Fibroblast of lung (primary cell): ENCODE measurements at regions not wholly inside any gene's neighbourhood (a gene's known extent, or its start where the extent isn't known, plus 50 kb on each side); places are given as distances from the start of the nearest gene placed in this dataset.

Experiments
- DNase-seq, 2 donors: peaks; one replicate each; pipeline versions ENCODE4 v3.0.0 to v3.0.0-alpha.2; 2010; ENCODE audit warnings: low read depth in 2 of 2
- H2AFZ ChIP-seq: 2 replicates; pipeline ENCODE4 v1.5.1; 2012; ENCODE audit warnings: low read length, control low read depth, inconsistent platforms
- H3K27ac ChIP-seq: 2 replicates; pipeline ENCODE4 v1.5.1; 2011; ENCODE audit warnings: low read length, control low read depth; ENCODE audit not compliant: insufficient read depth
- H3K27me3 ChIP-seq: 2 replicates; pipeline ENCODE4 v1.5.1; 2011; ENCODE audit warnings: mild to moderate bottlenecking, low read length; ENCODE audit not compliant: control insufficient read depth, insufficient read depth
- H3K36me3 ChIP-seq: 2 replicates; pipeline ENCODE4 v1.5.1; 2011; ENCODE audit warnings: low read length; ENCODE audit not compliant: control insufficient read depth, insufficient read depth
- H3K4me1 ChIP-seq: 2 replicates; pipeline ENCODE4 v1.5.1; 2011; ENCODE audit warnings: low read length; ENCODE audit not compliant: control insufficient read depth, insufficient read depth; ENCODE audit errors: extremely low read depth
- H3K4me2 ChIP-seq: 2 replicates; pipeline ENCODE4 v1.5.1; 2011; ENCODE audit warnings: low read length, control low read depth; ENCODE audit not compliant: insufficient read depth; ENCODE audit errors: extremely low read depth
- H3K4me3 ChIP-seq, 4 experiments: fragments of 200-600 bp in 1 of 4; sonication (generic) in 1 of 4; replicated peaks in 1 of 4; 2 replicates each; pipeline ENCODE4 v1.5.1; 2011 to 2016; ENCODE audit warnings: low read length in 4 of 4, low read depth in 3 of 4, mild to moderate bottlenecking in 3 of 4, control low read depth in 2 of 4, inconsistent platforms in 1 of 4, mixed read lengths in 1 of 4; ENCODE audit not compliant: insufficient read depth in 1 of 4; ENCODE audit errors: control extremely low read depth in 1 of 4
- H3K79me2 ChIP-seq: 2 replicates; pipeline ENCODE4 v1.5.1; 2012; ENCODE audit warnings: mild to moderate bottlenecking, low read length, inconsistent platforms; ENCODE audit not compliant: control insufficient read depth, insufficient read depth
- H3K9ac ChIP-seq: 2 replicates; pipeline ENCODE4 v1.5.1; 2011; ENCODE audit warnings: mild to moderate bottlenecking, low read length, control low read depth; ENCODE audit not compliant: insufficient read depth
- H3K9me3 ChIP-seq: 2 replicates; pipeline ENCODE4 v1.5.1; 2012; ENCODE audit warnings: low read depth, low read length; ENCODE audit not compliant: control insufficient read depth, insufficient read depth
- H4K20me1 ChIP-seq: 2 replicates; pipeline ENCODE4 v1.5.1; 2011; ENCODE audit warnings: low read length; ENCODE audit not compliant: control insufficient read depth, insufficient read depth; ENCODE audit errors: extremely low read depth
- EZH2 ChIP-seq: IDR thresholded peaks from 2 replicates; pipeline ENCODE4 v1.5.1; 2012; ENCODE audit warnings: low read length, control low read depth, mild to moderate bottlenecking; ENCODE audit errors: missing control alignments
- TF ChIP-seq, protein P1 (sequence below), 2 donors: IDR thresholded peaks in 1 of 2; conservative IDR thresholded peaks in 1 of 2; 1 replicate in 1 of 2; 2 replicates in 1 of 2; pipeline ENCODE4 v1.5.1; 2011 to 2012; ENCODE audit warnings: low read length in 2 of 2, control low read depth in 1 of 2, inconsistent platforms in 1 of 2, low read depth in 1 of 2, mild to moderate bottlenecking in 1 of 2

DNA sequence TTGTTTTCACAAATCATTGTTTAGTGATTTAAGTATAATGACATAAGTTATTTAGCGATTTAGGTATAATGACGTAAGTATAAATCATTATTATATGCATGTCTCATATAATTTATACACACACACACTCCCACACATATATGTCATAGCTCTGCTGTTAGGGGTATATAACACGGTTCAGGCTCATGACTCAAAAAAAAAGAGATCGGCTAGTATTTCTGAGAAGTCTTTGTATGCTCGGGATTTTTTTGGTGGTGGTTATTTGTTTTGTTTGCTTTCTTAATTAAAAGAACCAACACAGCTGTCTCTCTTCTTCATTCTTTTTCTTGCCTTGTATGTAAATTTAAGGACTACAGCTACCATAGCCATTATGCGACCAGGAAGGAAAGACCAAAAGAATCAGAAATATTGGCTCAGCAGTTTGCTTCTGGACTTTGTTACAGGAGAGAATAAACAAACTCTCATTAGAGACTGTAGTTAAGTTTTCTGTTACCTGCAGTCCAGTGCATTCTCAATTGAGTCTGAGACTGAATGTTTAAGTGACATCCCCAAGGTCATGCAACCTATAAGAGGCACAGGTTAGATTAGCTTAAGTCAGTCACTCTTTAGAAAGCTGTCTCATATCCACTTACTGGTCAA lies 83.2 kb upstream of the NREP start:
- Histone ChIP-seq H3K4me3 (no peak overlapping the region), H3K4me2 (no peak overlapping the region), H3K27me3 (no peaks in the 10 kb centered on the region), H3K79me2 (no peaks in the 10 kb centered on the region), H3K27ac (no peak overlapping the region), H3K36me3 (no peaks in the 10 kb centered on the region), H3K4me1 (no peaks in the 10 kb centered on the region), H3K9me3 (no peaks in the 10 kb centered on the region), H4K20me1 (no peaks in the 10 kb centered on the region), H2AFZ (no peak overlapping the region), H3K9ac (no peak overlapping the region)
- no peak for DNase-seq
- TF ChIP-seq, protein P1, sequence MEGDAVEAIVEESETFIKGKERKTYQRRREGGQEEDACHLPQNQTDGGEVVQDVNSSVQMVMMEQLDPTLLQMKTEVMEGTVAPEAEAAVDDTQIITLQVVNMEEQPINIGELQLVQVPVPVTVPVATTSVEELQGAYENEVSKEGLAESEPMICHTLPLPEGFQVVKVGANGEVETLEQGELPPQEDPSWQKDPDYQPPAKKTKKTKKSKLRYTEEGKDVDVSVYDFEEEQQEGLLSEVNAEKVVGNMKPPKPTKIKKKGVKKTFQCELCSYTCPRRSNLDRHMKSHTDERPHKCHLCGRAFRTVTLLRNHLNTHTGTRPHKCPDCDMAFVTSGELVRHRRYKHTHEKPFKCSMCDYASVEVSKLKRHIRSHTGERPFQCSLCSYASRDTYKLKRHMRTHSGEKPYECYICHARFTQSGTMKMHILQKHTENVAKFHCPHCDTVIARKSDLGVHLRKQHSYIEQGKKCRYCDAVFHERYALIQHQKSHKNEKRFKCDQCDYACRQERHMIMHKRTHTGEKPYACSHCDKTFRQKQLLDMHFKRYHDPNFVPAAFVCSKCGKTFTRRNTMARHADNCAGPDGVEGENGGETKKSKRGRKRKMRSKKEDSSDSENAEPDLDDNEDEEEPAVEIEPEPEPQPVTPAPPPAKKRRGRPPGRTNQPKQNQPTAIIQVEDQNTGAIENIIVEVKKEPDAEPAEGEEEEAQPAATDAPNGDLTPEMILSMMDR (conservative IDR thresholded peaks at IDR 0.05 in 1 of 2, IDR thresholded peaks at IDR 0.05 in 1 of 2; ENCODE audit: low read depth in 1 of 2, low read length in 2 of 2), result no peak
- TF ChIP-seq EZH2, result no peak

DNA sequence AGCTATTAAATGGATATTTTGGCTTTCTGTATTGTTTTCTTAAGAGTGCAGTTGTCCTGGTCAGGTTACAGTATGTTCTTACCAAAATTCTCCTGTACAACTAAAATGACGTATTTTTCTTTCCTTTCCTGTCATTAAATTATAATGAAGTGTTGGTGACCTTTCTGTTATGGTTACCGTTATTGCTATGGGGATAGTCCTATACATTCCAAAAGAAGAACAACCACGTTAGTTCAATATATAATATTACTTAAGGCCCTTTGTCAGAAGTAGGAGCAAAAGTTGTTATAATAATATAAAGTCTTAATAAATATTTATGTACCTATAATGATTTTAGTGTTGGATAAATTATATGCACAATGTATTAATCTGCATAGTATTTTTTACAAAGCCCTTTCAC lies 82.4 kb upstream of the NREP start:
- H3K4me2 ChIP-seq, result no peak overlapping the region
- no peak for TF ChIP-seq EZH2
- TF ChIP-seq, protein P1 (conservative IDR thresholded peaks at IDR 0.05 in 1 of 2, IDR thresholded peaks at IDR 0.05 in 1 of 2; ENCODE audit: low read depth in 1 of 2, low read length in 2 of 2), result no peak
- peak in 1 of 2 donors; percentile 16 for DNase-seq
- H3K27ac ChIP-seq, result no peak overlapping the region
- no peaks in the 10 kb centered on the region for H3K9me3 ChIP-seq
- H4K20me1 ChIP-seq, result no peaks in the 10 kb centered on the region
- H3K9ac ChIP-seq, result no peak overlapping the region
- no peak overlapping the region for H3K4me3 ChIP-seq
- H3K27me3 ChIP-seq, result no peaks in the 10 kb centered on the region
- H2AFZ ChIP-seq, result no peak overlapping the region
- no peaks in the 10 kb centered on the region for H3K79me2 ChIP-seq
- no peaks in the 10 kb centered on the region for H3K4me1 ChIP-seq
- no peaks in the 10 kb centered on the region for H3K36me3 ChIP-seq

DNA sequence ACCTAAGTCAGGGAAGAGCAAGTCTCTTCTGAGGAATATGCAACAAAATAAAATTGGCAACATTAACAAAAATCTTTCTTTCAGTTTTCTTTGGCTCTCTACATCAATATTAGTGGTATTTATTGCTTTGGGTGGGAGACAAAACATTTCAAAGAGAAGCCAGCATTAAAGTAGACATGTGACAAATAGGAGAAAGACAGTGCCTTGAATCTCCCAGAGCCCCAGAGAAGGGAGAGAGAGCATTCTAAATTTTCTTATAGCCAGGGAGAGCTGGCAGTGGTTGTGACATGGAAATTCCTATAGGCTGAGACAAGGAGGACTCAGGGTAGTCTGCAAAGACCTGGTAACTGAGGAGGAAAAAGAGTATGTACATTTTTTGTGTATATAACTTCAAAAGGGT lies 79.4 kb upstream of the NREP start:
- Histone ChIP-seq H3K4me3 (no peak overlapping the region), H3K9me3 (no peaks in the 10 kb centered on the region), H3K27ac (no peak overlapping the region), H3K4me2 (no peak overlapping the region), H3K79me2 (no peaks in the 10 kb centered on the region), H4K20me1 (no peaks in the 10 kb centered on the region), H3K9ac (no peak overlapping the region), H3K36me3 (no peaks in the 10 kb centered on the region), H3K27me3 (no peaks in the 10 kb centered on the region), H3K4me1 (no peaks in the 10 kb centered on the region), H2AFZ (no peak overlapping the region)
- TF ChIP-seq, protein P1 (conservative IDR thresholded peaks at IDR 0.05 in 1 of 2, IDR thresholded peaks at IDR 0.05 in 1 of 2; ENCODE audit: low read depth in 1 of 2, low read length in 2 of 2), result no peak
- no peak for TF ChIP-seq EZH2
- no peak for DNase-seq
